Gastrocnemius medialis (tissue), 4 donors: ENCODE measurements at regions not wholly inside any gene's neighbourhood (a gene's known extent, or its start where the extent isn't known, plus 50 kb on each side); places are given as distances from the start of the nearest gene placed in this dataset.

Experiments
- ATAC-seq, 2 donors: fragments of 150-250 bp; one replicate each; pipeline ENCODE4 v1.9.1; 2016
- DNase-seq, 2 donors: peaks; one replicate each; pipeline ENCODE4 v3.0.0-alpha.2; 2019
- H3K27ac ChIP-seq, 4 donors: fragments of 200-600 bp; sonication (generic); 1 replicate in 1 of 4; 2 replicates in 3 of 4; pipeline ENCODE4 v1.5.1; 2016 to 2018; ENCODE audit warnings: mild to moderate bottlenecking in 2 of 4, moderate library complexity in 1 of 4
- H3K27me3 ChIP-seq, 3 donors: fragments of 200-600 bp; sonication (generic) in 2 of 3; 1 replicate in 1 of 3; 2 replicates in 2 of 3; pipeline versions ENCODE4 v1.5.1 to v1.6.0; 2016 to 2019; ENCODE audit warnings: mild to moderate bottlenecking in 1 of 3, moderate library complexity in 1 of 3
- H3K36me3 ChIP-seq, 2 donors: fragments of 200-600 bp; sonication (generic) in 1 of 2; one replicate each; pipeline ENCODE4 v1.5.1; 2017 to 2018
- H3K4me1 ChIP-seq, 2 donors: fragments of 200-600 bp; sonication (generic) in 1 of 2; one replicate each; pipeline ENCODE4 v1.5.1; 2016 to 2017; ENCODE audit warnings: mild to moderate bottlenecking in 2 of 2
- H3K4me3 ChIP-seq, 4 donors: fragments of 200-600 bp; sonication (generic) in 3 of 4; 1 replicate in 1 of 4; 2 replicates in 3 of 4; pipeline ENCODE4 v1.5.1; 2016 to 2019; ENCODE audit warnings: mild to moderate bottlenecking in 2 of 4
- H3K9me3 ChIP-seq, 3 donors: fragments of 200-600 bp; sonication (generic) in 2 of 3; 1 replicate in 1 of 3; 2 replicates in 2 of 3; pipeline ENCODE4 v1.5.1; 2016 to 2019
- POLR2A ChIP-seq, 2 donors: fragments of 450-650 bp; IDR thresholded peaks; one replicate each; pipeline ENCODE4 v1.6.1; 2017; ENCODE audit warnings: antibody characterized with exemption in 2 of 2, mild to moderate bottlenecking in 2 of 2, moderate library complexity in 2 of 2
- in situ Hi-C, 4 donors: fragments of 200-750 bp; cut with MboI; loops; one replicate each; pipeline versions ENCODE4 v1.15.0 to v1.8.0; 2017; ENCODE audit warnings: low sequenced_read_pairs in 4 of 4
- intact Hi-C: fragments of 100-400 bp; cut with DNase I; formaldehyde crosslinking; loops from one replicate; pipeline ENCODE4 v1.15.1; 2023; ENCODE audit warnings: low total_unique reads
- TF ChIP-seq, protein P1 (sequence below), 5 experiments: fragments of 450-650 bp in 3 of 5; fragments of 200-600 bp in 2 of 5; sonication (generic) in 2 of 5; IDR thresholded peaks in 4 of 5; conservative IDR thresholded peaks in 1 of 5; 1 replicate in 4 of 5; 2 replicates in 1 of 5; pipeline ENCODE4 v1.5.1; 2016 to 2019; ENCODE audit warnings: antibody characterized with exemption in 5 of 5, mild to moderate bottlenecking in 3 of 5, moderate library complexity in 3 of 5

DNA sequence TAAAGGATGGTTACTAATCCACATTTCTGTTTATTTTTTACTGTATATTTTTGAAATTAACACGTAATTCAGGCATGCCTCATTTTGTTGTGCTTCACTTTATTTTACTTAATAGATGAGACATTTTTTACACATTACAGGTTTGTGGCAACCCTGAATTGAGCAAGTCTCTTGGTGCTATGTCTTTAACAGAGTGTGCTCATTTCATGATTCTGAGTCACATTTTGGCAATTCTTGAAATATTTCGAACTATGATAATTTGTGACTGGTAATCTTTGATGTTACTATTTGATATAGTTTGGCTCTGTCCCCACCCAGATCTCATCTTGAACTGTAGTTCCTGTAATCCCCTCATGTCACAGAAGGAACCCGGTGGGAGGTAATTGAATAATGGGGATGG lies 1120.5 kb upstream of the FLRT2 start:
- no peak for TF ChIP-seq POLR2A (IDR thresholded peaks at IDR 0.05)
- TF ChIP-seq, protein P1, sequence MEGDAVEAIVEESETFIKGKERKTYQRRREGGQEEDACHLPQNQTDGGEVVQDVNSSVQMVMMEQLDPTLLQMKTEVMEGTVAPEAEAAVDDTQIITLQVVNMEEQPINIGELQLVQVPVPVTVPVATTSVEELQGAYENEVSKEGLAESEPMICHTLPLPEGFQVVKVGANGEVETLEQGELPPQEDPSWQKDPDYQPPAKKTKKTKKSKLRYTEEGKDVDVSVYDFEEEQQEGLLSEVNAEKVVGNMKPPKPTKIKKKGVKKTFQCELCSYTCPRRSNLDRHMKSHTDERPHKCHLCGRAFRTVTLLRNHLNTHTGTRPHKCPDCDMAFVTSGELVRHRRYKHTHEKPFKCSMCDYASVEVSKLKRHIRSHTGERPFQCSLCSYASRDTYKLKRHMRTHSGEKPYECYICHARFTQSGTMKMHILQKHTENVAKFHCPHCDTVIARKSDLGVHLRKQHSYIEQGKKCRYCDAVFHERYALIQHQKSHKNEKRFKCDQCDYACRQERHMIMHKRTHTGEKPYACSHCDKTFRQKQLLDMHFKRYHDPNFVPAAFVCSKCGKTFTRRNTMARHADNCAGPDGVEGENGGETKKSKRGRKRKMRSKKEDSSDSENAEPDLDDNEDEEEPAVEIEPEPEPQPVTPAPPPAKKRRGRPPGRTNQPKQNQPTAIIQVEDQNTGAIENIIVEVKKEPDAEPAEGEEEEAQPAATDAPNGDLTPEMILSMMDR (IDR thresholded peaks at IDR 0.05 in 4 of 5, conservative IDR thresholded peaks at IDR 0.05 in 1 of 5), result no peak
- Histone ChIP-seq H3K36me3 (no peaks in the 10 kb centered on the region), H3K9me3 (no peaks in the 10 kb centered on the region), H3K27ac (no peak overlapping the region), H3K4me3 (no peak overlapping the region), H3K27me3 (no peaks in the 10 kb centered on the region), H3K4me1 (no peaks in the 10 kb centered on the region)
- ATAC-seq (no peak), DNase-seq (no peak)
- in situ Hi-C loops, result no loop called here
- intact Hi-C loops, result no loop called here

DNA sequence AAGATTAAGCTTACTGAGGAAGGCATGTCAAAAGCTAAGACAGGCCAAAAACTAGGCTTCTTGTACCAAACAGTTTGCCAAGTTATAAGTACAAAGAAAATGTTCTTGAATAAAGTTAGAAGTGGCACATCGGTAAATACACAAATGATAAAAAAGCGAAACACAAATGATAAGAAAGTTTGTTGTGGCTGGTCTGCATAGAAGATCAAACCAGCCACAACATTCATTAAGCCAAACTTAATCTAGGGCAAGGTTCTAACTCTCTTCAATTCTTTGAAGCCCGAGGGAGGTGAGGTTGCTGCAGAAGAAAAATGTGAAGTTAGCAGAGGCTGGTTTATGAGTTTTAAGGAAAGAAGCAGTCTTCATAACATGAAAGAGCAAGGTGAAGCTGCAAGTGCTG lies 1119.6 kb upstream of the FLRT2 start:
- Histone ChIP-seq H3K27me3 (no peaks in the 10 kb centered on the region), H3K36me3 (no peaks in the 10 kb centered on the region), H3K9me3 (no peaks in the 10 kb centered on the region), H3K27ac (no peak overlapping the region), H3K4me3 (no peak overlapping the region), H3K4me1 (no peaks in the 10 kb centered on the region)
- no peak for DNase-seq
- in situ Hi-C loops (no loop called here), intact Hi-C loops (no loop called here)
- ATAC-seq, result no peak
- TF ChIP-seq, protein P1 (IDR thresholded peaks at IDR 0.05 in 4 of 5, conservative IDR thresholded peaks at IDR 0.05 in 1 of 5), result no peak
- no peak for TF ChIP-seq POLR2A (IDR thresholded peaks at IDR 0.05)

DNA sequence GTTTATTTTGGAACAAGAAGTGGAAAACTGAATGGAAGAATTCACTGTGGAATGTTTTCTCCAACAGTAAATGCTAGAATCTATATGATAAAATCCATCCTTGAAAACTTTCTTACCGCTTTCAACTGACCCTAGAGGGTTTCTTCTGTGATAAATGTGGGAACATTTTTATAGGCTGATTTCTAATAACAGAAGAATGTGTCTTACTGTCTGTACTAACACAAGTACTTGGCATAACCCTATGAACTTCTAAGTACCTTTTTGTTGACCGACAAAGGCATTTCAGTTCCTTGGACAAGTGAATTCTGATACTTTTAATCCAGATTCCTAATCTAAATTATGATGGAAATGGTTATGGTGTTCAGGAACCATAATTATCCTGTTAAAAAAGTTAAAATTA lies 1109.7 kb upstream of the FLRT2 start:
- intact Hi-C loops, result no loop called here
- ATAC-seq (no peak), DNase-seq (no peak)
- TF ChIP-seq, protein P1 (IDR thresholded peaks at IDR 0.05 in 4 of 5, conservative IDR thresholded peaks at IDR 0.05 in 1 of 5), result no peak
- no peak for TF ChIP-seq POLR2A (IDR thresholded peaks at IDR 0.05)
- H3K4me1 ChIP-seq, result no peaks in the 10 kb centered on the region
- H3K9me3 ChIP-seq, result peaks cover 0 to 5% (median 0%) of the 10 kb centered on the region in 3 donors
- no peaks in the 10 kb centered on the region for H3K36me3 ChIP-seq
- H3K4me3 ChIP-seq, result no peak overlapping the region
- H3K27me3 ChIP-seq, result no peaks in the 10 kb centered on the region
- in situ Hi-C loops, result no loop called here
- no peak overlapping the region for H3K27ac ChIP-seq

DNA sequence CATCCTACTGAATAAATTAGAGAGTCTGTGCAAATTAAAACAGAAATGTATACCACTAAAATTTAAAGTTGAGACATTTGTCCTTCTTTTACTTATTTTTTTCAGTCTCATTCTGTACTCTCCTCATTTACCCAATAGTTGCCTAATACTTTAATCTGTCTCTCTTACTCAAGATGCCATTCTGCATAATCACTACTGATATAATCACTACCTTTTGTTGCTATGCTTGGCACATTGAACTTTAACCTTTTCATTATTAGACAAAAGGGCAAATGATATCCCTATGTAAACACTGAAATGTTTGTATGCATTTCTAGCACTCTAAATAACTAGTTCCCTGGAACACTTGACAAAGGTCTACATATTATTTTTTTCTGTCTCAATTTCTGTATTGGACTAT lies 1108.3 kb upstream of the FLRT2 start:
- ATAC-seq (no peak), DNase-seq (no peak)
- in situ Hi-C loops (no loop called here), intact Hi-C loops (no loop called here)
- Histone ChIP-seq H3K4me3 (no peak overlapping the region), H3K27ac (no peak overlapping the region), H3K9me3 (peaks cover 0 to 5% (median 0%) of the 10 kb centered on the region in 3 donors), H3K36me3 (no peaks in the 10 kb centered on the region), H3K27me3 (no peaks in the 10 kb centered on the region), H3K4me1 (no peaks in the 10 kb centered on the region)
- TF ChIP-seq, protein P1 (IDR thresholded peaks at IDR 0.05 in 4 of 5, conservative IDR thresholded peaks at IDR 0.05 in 1 of 5), result no peak
- TF ChIP-seq POLR2A (IDR thresholded peaks at IDR 0.05), result no peak

DNA sequence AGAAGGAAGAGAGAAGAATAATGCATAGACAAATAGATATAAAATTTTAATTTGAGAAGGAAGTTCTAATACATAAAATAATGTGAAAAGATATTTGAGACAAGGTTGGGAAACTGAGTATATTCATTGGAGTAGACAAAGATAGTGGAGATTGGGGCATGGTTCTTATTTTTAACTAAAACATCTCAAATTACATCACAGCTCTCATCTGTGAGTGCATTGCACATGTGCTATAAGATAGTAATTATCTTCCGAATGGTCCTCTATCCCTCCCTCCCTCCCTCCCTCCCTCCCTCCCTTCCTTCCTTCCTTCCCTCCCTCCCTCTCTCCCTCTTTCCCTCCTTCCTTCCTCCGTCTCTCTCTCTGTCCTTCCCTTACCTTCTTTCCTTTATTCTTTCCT lies 1104.0 kb upstream of the FLRT2 start:
- H3K36me3 ChIP-seq, result no peaks in the 10 kb centered on the region
- intact Hi-C loops, result no loop called here
- no peaks in the 10 kb centered on the region for H3K4me1 ChIP-seq
- ATAC-seq (no peak), DNase-seq (no peak)
- in situ Hi-C loops, result no loop called here
- H3K27ac ChIP-seq, result no peak overlapping the region
- H3K9me3 ChIP-seq, result no peaks in the 10 kb centered on the region
- TF ChIP-seq POLR2A (IDR thresholded peaks at IDR 0.05), result no peak
- TF ChIP-seq, protein P1 (IDR thresholded peaks at IDR 0.05 in 4 of 5, conservative IDR thresholded peaks at IDR 0.05 in 1 of 5), result no peak
- H3K27me3 ChIP-seq, result no peaks in the 10 kb centered on the region
- H3K4me3 ChIP-seq, result no peak overlapping the region
